Right lobe of liver (tissue), 4 donors: ENCODE measurements at regions not wholly inside any gene's neighbourhood (a gene's known extent, or its start where the extent isn't known, plus 50 kb on each side); places are given as distances from the start of the nearest gene placed in this dataset.

Source experiments
- POLR2A ChIP-seq: fragments of 450-650 bp; IDR thresholded peaks from one replicate; pipeline ENCODE4 v1.6.1; 2017; ENCODE audit warnings: antibody characterized with exemption, mild to moderate bottlenecking
- TF ChIP-seq, protein P1 (sequence below), 4 donors: fragments of 200-600 bp in 3 of 4; fragments of 450-650 bp in 1 of 4; IDR thresholded peaks; one replicate each; pipeline versions ENCODE4 v1.5.1 to v1.8.0; 2016 to 2022; ENCODE audit warnings: antibody characterized with exemption in 4 of 4, mild to moderate bottlenecking in 2 of 4
- donor health status: DM: no; HTN: no; CAD: no.
- donor health status: DM: no; HTN: no; CAD: no.
- donor health status: DM: no; HTN: yes; CAD: no.

GRCh38 chr17:77304746-77305473 lies 164.1 kb downstream of the SEC14L1 start:
- TF ChIP-seq POLR2A, result no peak
- TF ChIP-seq, protein P1, sequence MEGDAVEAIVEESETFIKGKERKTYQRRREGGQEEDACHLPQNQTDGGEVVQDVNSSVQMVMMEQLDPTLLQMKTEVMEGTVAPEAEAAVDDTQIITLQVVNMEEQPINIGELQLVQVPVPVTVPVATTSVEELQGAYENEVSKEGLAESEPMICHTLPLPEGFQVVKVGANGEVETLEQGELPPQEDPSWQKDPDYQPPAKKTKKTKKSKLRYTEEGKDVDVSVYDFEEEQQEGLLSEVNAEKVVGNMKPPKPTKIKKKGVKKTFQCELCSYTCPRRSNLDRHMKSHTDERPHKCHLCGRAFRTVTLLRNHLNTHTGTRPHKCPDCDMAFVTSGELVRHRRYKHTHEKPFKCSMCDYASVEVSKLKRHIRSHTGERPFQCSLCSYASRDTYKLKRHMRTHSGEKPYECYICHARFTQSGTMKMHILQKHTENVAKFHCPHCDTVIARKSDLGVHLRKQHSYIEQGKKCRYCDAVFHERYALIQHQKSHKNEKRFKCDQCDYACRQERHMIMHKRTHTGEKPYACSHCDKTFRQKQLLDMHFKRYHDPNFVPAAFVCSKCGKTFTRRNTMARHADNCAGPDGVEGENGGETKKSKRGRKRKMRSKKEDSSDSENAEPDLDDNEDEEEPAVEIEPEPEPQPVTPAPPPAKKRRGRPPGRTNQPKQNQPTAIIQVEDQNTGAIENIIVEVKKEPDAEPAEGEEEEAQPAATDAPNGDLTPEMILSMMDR (IDR thresholded peaks at IDR 0.05), result no peak
